GM18909 (cell line): ENCODE measurements at regions not wholly inside any gene's neighbourhood (a gene's known extent, or its start where the extent isn't known, plus 50 kb on each side); places are given as distances from the start of the nearest gene placed in this dataset.
"Not testable (repeated sequence)": the region's sequence is repeated elsewhere in the genome, so short reads cannot be mapped to it uniquely, and the experiment has no call there.

Experiments
- ATAC-seq: cut with Tn5 transposase; IDR thresholded peaks from one replicate; pipeline ENCODE4 v1.9.1; 2021; ENCODE audit warnings: mild to moderate bottlenecking; ENCODE audit not compliant: unreplicated experiment, poor library complexity

DNA sequence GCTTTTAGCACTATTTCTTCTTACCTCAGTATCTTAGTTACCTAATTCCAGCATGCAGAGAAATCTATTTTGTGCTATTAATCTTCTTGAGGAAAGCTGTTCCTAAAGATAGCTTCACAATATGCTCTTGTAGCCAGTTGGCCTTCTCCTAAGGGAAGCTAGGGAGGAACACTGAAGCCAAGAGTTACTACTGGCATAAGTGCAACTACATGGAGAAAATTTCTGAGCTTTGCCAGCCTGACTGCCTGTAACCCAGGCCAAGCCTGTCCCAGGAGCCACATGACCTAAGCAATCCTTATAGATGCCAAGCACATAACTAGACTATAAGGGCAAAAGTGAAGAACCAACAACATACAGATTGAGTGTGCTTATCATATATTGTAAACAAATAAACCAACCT is 890.2 kb downstream of the FLRT2 start:
- ATAC-seq: no peak

DNA sequence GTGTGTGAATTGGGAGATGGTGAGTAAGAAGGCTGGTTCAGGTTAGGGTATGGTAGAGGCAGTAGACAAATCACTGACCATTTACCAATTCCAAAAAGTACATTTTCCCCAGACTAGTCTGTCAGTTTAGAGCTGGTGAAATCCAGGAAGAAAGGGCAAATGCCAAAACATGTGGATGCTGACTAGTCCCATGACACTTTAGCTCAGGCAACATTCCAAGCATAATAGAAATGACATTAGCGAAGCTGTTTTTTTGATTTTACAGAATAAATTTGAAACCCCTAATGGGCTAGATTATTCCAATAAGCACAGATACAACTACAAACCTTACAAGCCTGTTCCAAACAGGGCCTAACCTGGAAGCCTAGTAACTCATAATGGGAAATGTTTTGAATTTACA is 884.2 kb downstream of the FLRT2 start:
- no peak for ATAC-seq

DNA sequence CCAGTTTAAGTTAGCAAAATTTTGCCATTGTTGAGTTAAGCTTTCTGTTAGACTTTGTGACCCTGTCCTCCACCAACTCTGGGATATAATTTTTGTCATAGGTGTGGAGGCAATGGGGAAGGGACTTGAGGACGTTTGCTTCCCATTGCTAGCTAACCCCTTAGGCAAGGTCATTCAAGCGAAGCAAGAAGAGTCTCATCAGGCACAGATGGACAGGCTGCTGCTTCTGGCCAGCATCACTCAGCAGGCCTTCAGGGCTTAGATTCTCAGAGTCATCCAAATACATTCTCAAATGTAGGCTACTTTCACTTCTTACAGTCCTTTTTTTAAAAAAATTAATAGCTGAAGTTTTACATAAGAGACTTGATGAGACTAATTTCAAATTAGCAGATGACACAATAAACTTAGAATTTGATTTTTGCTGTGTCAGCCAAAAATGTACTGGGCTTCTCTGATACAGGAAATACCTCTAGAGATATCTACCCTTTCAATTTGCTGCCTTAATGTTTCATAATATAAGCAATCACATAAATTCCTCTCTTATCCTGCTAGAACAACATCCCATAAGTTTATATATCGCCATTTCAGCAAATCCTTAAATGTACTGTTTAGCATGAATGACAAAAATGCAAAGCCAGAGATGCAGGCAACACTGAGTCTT is 875.2 kb downstream of the FLRT2 start:
- no peak for ATAC-seq

DNA sequence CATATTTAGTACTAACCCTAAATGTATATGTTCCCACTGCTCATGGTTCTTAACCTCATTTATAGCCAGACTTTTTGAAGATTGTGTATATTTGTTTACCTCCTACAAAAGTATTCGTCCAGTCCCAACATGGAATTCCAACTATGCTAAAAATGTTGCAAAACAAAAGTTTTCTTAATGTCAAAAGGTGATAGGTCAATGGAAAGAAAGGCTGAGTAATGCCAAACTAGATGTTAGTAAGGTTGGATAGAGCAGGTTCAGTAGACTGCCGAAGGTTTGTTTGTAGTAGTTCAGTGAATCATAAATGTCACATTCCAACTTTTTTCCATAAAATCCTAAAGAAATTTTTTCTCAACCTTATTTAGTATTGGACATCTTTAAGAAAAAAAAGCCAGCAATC is 874.5 kb downstream of the FLRT2 start:
- ATAC-seq: no peak

DNA sequence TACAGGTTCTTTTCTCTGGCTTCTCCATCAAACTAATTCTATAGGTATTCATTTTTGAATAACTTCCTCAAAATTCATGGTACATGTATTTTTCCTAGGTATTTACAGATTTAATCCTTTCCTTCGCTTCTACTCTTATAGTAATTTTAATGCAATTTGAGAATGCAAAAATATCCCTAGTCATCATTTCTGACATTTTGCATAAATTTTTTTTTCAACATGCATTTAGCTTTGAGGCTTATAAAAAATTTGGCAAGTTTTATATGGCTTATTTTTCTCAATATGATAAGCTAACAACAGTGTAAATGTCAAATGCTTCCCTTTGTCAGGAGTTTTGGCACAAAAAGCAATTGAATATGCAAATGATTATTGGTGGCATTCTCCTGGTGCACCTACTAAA is 872.6 kb downstream of the FLRT2 start:
- ATAC-seq: no peak

DNA sequence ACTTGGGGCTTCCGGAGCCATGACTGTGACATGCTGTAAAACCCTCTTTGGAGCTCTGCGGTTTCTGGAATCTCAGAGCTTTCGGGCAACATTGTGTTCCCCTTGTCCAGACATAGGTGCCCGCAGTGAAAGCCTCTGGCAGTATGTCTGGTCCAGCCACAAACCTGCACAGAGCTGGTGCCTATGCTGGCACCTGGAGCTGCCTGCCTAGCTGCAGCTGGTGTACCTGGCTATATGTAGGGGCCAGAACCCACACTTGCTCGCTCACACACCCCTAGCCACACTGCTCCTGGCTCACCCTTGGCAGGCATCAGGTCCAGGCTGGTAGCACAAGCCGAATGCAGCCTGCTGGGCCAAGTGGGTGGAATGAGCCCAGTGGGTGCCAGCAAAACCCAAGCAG is 861.1 kb downstream of the FLRT2 start:
- no peak for ATAC-seq

DNA sequence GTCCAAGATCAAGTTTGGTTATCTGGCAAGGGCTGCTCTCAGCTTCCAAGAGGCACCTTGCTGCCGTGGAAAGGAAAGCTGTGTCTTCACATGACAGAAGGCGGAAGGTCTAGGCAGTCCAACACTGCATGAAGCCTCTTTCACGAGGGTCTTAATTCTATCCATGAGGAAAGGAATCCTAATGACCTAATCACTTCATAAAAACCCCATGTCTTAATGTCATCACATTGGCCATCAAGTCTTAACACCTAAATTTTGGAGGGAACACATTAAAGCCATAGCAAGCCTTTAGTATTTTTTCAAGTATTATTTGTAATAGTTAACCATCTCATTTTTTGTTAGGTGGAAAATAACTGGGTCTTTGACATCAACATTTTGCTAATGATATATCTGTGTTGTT is 858.3 kb downstream of the FLRT2 start:
- ATAC-seq: no peak

DNA sequence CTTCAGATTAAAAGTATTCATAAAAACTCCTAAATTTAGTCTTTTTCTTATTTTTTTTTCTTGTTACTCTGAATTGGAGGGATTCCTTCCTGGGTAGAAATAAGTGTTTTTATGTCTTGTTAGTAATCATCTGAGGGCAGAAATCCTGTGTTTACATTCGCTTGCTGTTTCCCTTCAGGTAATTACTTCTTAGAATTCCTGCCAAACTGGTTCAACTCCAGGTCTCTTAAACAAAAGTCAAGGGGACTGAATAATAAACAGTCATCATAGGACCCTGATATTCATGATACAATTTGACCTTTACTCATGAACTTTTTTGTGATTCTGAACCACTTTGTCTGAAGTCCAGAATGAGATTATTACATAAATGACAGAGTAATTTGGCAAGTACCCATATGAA is 843.9 kb downstream of the FLRT2 start:
- ATAC-seq: no peak

DNA sequence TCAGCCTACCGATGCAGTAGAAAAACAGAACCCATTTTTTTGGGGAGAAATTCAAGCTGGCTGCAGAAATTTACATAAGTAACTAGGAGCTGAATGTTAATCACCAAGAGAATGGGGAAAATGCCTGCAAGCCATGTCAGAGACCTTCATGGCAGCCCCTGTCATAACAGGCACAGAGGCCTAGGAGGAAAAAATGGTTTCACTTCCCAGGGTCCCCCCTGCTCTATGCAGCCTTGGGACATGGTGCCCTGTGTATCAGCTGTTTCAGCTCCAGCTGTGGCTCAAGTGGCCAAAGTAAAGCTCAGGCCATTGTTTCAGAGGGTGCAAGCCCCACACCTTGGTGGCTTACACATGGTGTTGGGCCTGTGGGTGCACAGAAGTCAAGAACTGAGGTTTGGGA is 842.5 kb downstream of the FLRT2 start:
- no peak for ATAC-seq

DNA sequence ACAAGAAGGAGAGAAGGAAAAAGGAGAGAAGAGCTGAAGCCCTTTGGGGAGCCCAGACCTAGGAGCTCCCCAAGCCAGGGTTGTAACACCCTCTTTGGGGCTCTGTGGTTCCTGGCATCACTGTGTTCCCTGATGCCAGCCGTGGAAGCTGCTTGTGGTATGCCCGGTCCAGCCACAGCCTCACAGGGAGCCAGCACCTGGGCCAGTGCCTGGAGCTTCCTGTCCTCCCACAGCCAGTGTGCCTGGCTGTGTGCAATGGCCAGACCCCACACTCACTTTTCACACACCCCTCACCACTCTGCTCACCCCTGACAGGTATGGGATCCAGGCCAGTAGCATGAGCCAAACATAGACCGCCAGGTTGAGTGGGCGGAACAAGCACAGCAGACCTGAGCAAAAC is 834.7 kb downstream of the FLRT2 start:
- no peak for ATAC-seq

DNA sequence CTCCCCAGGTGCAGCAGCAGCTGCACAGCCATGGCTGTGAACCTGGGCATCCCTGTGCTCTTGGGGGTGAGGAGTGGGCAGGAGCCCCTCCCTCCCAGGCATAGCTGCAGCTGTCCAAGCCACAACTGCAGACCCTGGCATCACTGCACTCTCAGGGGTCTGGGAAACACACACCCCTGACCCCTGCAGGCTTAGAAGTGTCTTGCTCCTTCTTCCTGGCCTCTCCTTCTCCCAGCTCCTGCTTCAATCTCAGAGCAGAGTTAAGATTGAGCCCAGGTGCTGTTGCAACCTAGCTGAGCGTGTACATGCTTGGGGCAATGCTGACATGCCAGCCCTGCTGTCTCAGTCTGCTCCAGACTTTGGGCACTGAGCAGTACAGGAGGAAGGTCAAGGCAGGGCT is 833.6 kb downstream of the FLRT2 start:
- no peak for ATAC-seq

DNA sequence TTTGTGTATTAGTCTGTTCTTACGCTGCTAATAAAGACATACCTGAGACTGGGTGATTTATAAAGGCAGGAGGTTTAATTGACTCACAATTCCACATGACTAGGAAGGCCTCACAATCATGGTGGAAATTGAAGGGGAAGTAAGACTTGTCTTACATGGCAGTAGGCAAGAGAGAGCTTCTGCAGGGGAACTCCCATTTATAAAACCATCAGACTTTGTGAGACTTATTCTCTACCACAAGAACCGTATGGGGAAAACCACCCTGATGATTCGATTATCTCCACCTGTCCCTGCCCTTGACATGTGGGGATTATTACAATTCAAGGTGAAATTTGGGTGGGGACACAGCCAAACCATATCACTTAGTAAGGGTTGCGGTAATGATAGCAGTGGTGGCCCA is 833.1 kb downstream of the FLRT2 start:
- ATAC-seq: no peak

DNA sequence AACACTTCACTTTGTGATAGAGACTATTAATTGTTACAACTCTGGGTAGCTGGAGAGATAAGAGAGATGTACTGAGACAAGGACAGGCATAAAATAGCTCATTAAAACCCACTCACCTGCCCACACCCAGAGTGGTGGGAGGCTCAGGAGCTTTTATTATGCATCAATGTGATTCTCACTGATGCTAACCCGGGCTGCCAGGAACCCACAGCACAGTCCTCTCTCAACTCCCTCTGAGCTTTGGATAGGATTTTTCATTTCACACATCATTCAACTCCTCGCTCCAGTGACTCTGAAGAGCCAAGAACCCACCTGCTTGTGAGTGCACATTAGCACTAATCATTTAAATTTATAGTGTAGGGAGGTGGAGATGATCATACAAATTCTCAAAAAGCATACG is 827.9 kb downstream of the FLRT2 start:
- no peak for ATAC-seq

DNA sequence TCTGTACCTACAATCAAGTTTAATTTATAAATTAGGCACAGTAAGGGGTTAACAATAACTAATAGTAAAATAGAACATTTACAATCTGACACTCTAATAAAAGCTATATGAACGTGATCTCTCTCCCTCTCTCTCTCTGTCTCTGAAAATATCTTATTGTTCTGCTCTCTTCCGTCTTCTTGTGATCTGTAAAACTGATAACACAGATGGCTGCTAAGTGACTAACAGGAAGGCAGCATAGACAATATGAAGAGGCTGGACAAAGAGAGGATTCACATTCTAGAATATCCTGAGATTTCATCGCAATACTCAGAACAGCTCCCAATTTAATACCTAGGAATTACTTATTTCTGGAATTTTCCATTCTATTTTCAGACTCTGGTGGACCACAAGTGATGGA is 827.2 kb downstream of the FLRT2 start:
- ATAC-seq: no peak

DNA sequence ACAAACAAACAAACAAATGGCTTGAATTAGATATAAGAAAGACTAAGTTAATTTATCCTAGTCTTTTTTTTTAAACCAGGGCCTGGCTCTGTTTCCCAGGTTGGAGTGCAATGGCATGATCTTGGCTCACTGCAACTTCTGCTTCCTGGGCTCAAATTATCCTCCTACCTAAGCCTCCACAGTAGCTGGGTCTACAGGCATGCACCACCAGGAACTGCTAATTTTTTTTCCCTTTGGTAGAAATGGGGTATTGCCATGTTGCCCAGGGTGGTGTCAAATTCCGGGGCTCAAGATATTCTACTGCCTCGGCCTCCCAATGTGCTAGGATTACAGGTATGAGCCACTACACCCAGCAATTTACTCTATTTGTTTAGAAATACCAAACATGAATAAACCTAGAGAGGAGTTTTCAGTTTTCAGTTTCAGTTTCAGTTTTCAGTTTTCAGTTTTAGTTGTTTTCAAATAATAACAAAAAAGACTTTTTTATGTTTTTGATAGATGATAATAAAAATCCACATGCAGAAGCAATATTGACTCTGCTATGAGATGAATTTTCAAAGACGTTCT is 817.0 kb downstream of the FLRT2 start:
- no peak for ATAC-seq

DNA sequence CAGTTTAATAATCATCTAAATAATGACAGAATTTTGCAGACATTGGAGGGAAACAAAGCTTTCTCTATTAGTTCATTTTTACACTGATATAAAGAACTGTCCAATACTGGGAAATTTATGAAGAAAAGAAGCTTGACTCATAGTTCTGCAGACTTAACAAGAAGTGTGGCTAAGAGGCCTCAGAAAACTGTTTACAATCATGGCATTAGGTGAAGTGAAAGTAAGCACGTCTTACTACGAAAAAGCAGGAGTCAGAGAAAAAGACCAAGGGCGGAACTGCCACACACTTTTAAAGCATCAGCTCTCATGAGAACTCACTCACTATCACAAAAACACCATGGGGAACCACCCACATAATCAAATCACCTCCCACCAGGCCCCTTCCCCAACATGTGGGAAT is 804.4 kb downstream of the FLRT2 start:
- no peak for ATAC-seq

DNA sequence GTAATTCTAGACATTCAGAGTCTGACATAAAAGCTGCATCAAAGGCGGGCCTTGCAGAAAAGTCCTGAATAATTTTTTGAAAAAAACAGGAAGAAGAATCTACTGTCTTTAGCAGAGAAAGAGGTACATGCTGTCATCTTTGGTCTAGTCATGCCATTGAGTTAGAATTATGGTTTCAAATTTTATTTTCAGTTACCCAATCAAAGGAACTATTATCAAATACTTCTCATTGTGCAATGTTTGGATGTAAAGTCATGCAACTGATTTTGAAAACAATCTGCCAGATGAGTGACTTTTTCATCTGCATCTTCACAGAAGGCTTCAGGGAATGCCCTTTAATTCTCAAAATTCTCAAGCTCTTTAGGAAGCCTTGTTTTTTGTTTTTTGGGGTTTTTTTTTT is 803.5 kb downstream of the FLRT2 start:
- ATAC-seq: no peak

DNA sequence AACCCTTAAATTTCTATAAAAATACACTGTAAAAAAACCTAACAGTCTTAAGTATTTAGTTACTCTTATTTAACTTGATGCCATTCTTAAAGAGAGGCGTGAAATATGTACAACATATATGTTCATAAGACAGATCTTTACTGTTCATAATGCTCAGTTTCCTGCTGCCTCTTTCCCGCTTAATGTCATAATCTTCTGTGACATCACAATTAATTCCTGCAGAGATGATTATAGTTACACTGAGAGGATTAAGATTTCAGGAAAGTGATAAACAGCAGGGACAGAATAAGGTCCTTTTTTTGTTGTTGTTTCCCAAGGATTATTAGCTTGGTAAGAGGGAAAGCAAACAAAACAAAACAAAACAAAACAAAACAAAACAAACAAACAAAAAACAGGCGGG is 801.4 kb downstream of the FLRT2 start:
- no peak for ATAC-seq

DNA sequence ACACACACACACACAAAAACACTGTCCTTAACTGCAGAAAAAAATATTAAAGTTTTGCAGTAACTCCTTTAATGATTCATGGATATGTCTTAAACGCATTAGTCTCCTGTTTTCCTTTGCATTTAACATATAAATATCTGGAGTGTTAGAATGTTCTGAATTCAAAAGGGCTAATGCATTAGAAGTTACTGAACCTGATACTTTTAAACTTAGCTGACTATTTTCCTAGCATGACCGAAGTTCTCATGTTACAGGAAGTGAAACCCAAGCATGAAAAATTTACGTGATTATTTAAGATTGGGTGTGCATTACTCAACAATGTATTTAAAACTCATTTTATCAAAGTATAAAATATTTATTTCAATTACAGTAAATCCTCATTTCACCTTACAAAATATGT is 791.2 kb downstream of the FLRT2 start:
- no peak for ATAC-seq

DNA sequence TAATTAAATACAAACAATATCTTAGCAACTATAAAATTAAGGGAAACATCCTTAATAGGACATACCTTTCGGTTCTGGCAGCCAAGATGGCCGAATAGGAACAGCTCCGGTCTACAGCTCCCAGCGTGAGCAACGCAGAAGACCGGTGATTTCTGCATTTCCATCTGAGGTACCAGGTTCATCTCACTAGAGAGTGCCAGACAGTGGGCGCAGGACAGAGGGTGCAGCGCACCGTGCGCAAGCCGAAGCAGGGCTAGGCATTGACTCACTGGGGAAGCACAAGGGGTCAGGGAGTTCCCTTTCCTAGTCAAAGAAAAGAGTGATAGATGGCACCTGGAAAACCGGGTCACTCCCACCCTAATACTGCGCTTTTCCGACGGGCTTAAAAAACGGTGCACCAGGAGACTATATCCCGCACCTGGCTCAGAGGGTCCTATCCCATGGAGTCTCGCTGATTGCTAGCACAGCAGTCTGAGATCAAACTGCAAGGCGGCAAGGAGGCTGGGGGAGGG is 782.3 kb downstream of the FLRT2 start:
- not testable (repeated sequence) for ATAC-seq

DNA sequence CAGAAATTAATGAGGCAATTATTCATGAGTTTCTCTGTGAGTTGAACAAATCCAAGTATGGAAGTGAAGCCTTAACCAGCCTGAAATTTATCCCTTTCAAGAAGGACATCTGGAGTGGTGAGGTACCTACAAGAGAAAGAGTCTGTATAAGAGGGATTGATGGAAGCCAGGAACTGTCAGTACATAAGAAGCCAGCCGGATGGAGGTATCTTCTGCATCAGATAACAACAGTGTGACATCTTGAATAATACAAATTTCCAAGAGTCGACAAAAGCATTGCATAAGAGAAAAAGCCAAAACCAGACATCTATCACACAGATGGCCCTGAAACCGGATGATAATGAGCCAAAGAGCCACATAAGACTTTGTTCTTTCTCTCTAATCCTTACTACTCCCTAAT is 781.2 kb downstream of the FLRT2 start:
- ATAC-seq: no peak

DNA sequence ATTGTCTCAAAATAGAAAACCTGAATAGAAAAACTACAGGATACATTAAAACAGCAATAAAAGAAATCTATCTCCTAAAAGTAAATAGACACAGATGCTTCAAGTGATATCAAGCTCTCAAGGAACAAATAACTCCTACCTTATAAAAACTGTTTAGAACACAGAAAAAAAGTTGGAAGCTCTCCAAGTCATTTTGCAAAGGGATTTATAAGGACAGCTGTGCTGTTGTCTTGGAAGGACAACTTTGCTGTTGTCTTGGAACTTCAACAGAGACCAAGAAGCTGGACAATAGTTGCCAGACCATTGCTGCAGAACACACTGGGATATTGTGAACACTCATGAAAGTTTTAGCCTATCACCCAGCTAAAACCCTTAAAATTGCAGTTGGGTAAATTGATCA is 780.7 kb downstream of the FLRT2 start:
- no peak for ATAC-seq
